A549 (cell line): ENCODE measurements at regions not wholly inside any gene's neighbourhood (a gene's known extent, or its start where the extent isn't known, plus 50 kb on each side); places are given as distances from the start of the nearest gene placed in this dataset.

Experiments
- ATAC-seq, 2 experiments: fragments of 200-7000 bp in 1 of 2; fragments of >200 bp in 1 of 2; cut with Nextera tagmentation in 1 of 2; cut with Tn5 transposase in 1 of 2; 3 replicates each; pipeline versions ENCODE4 v1.8.0 to v1.9.1; 2018 to 2020; ENCODE audit warnings: mild to moderate bottlenecking in 1 of 2, moderate library complexity in 1 of 2
- CTCF ChIA-PET: fragments of 300-600 bp; sonication (Branson Sonifier 250); formaldehyde crosslinking; extraction: SDS; loops from one replicate; lab custom pipeline; 2021; ENCODE audit warnings: antibody characterized with exemption, inconsistent platforms; lab: Yijun Ruan, JAX
- POLR2A ChIA-PET: fragments of 350-600 bp; formaldehyde crosslinking; extraction: SDS; loops from one replicate; lab custom pipeline; 2021; ENCODE audit warnings: antibody characterized with exemption, inconsistent platforms; lab: Yijun Ruan, JAX
- DNase-seq, 2 experiments: peaks; one replicate each; pipeline versions ENCODE4 v3.0.0 to v3.0.0-alpha.2; 2011 to 2016; ENCODE audit warnings: low read depth in 1 of 2, low spot score in 1 of 2
- FAIRE-seq: peaks from 2 replicates; lab custom pipeline; 2011; peaks lifted over from hg19 to GRCh38; lab: Jason Lieb, UNC
- H3K27ac ChIP-seq, 2 experiments: fragments of >200 bp; sonication (Bioruptor Twin); formaldehyde crosslinking; 3 replicates each; pipeline ENCODE4 v1.5.1; 2016 to 2017
- H3K4me1 ChIP-seq: fragments of >200 bp; sonication (Bioruptor Twin); formaldehyde crosslinking; 3 replicates; pipeline ENCODE4 v1.6.1; 2016
- H3K4me2 ChIP-seq: fragments of >200 bp; sonication (Bioruptor Twin); formaldehyde crosslinking; 3 replicates; pipeline ENCODE4 v1.6.1; 2016
- H3K4me3 ChIP-seq: fragments of >200 bp; sonication (Bioruptor Twin); formaldehyde crosslinking; 3 replicates; pipeline ENCODE4 v1.5.1; 2016
- H3K9me3 ChIP-seq: fragments of >200 bp; sonication (Bioruptor Twin); formaldehyde crosslinking; 3 replicates; pipeline ENCODE4 v1.6.1; 2016
- CBX2 ChIP-seq: fragments of 200-600 bp; sonication (generic); IDR thresholded peaks from 2 replicates; pipeline ENCODE4 v1.6.1; 2016; ENCODE audit warnings: low read depth, mild to moderate bottlenecking, borderline replicate concordance
- CBX8 ChIP-seq: fragments of 200-600 bp; sonication (generic); IDR thresholded peaks from 2 replicates; pipeline ENCODE4 v1.6.1; 2016
- CHD4 ChIP-seq: fragments of 200-600 bp; sonication (generic); IDR thresholded peaks from 2 replicates; pipeline ENCODE4 v1.6.1; 2016; ENCODE audit warnings: antibody characterized with exemption, mild to moderate bottlenecking, borderline replicate concordance
- CTCF ChIP-seq: fragments of >200 bp; sonication (Bioruptor Twin); formaldehyde crosslinking; IDR thresholded peaks from 3 replicates; pipeline ENCODE4 v1.5.1; 2016
- EHF ChIP-seq: fragments of 250-450 bp; sonication (Bioruptor Pico); IDR thresholded peaks from 2 replicates; pipeline ENCODE4 v1.5.0; 2020; ENCODE audit warnings: mild to moderate bottlenecking
- EHMT2 ChIP-seq: fragments of 200-600 bp; sonication (generic); IDR thresholded peaks from 2 replicates; pipeline ENCODE4 v1.6.1; 2016; ENCODE audit warnings: antibody characterized with exemption, low read depth, mild to moderate bottlenecking, moderate library complexity
- ESRRA ChIP-seq: fragments of 150-350 bp; IDR thresholded peaks from 2 replicates; pipeline ENCODE4 v1.6.1; 2014; ENCODE audit warnings: mild to moderate bottlenecking, low read length, borderline replicate concordance
- FOSB ChIP-seq: fragments of 250-450 bp; sonication (Bioruptor Pico); IDR thresholded peaks from 2 replicates; pipeline ENCODE4 v1.5.0; 2020; ENCODE audit warnings: mild to moderate bottlenecking, moderate library complexity
- HMGXB4 ChIP-seq: fragments of 250-450 bp; sonication (Bioruptor Pico); IDR thresholded peaks from 2 replicates; pipeline ENCODE4 v1.5.0; 2021; ENCODE audit warnings: mild to moderate bottlenecking, moderate library complexity, borderline replicate concordance
- HOXA7 ChIP-seq: fragments of 250-450 bp; sonication (Bioruptor Pico); IDR thresholded peaks from 2 replicates; pipeline ENCODE4 v1.5.0; 2020; ENCODE audit warnings: mild to moderate bottlenecking, moderate library complexity
- JUNB ChIP-seq: fragments of >200 bp; sonication (Bioruptor Twin); formaldehyde crosslinking; IDR thresholded peaks from 2 replicates; pipeline ENCODE4 v1.6.1; 2016
- MAFK ChIP-seq: fragments of 450-650 bp; IDR thresholded peaks from 2 replicates; pipeline ENCODE4 v1.6.1; 2014; ENCODE audit not compliant: partially characterized antibody
- NPAS2 ChIP-seq: fragments of 250-450 bp; sonication (Bioruptor Pico); IDR thresholded peaks from 2 replicates; pipeline ENCODE4 v1.8.0; 2022; ENCODE audit warnings: mild to moderate bottlenecking, moderate library complexity, borderline replicate concordance
- RAD21 ChIP-seq, 2 experiments: fragments of >200 bp in 1 of 2; sonication (Bioruptor Twin) in 1 of 2; formaldehyde crosslinking in 1 of 2; IDR thresholded peaks in 1 of 2; conservative IDR thresholded peaks in 1 of 2; 2 replicates in 1 of 2; 3 replicates in 1 of 2; pipeline ENCODE4 v1.6.1; 2012 to 2018; ENCODE audit warnings: inconsistent platforms in 1 of 2
- RFX5 ChIP-seq: fragments of 450-650 bp; IDR thresholded peaks from 2 replicates; pipeline ENCODE4 v1.7.1; 2014; ENCODE audit warnings: antibody characterized with exemption, mild to moderate bottlenecking, moderate library complexity
- SMC3 ChIP-seq: fragments of >200 bp; sonication (Bioruptor Twin); formaldehyde crosslinking; IDR thresholded peaks from 3 replicates; pipeline ENCODE4 v1.6.1; 2018; ENCODE audit warnings: inconsistent platforms
- SREBF2 ChIP-seq: fragments of 450-650 bp; IDR thresholded peaks from 2 replicates; pipeline ENCODE4 v1.6.1; 2014; ENCODE audit warnings: mild to moderate bottlenecking, moderate library complexity
- TFCP2L1 ChIP-seq: fragments of 250-450 bp; sonication (Bioruptor Pico); IDR thresholded peaks from 2 replicates; pipeline ENCODE4 v1.5.0; 2021; ENCODE audit warnings: mild to moderate bottlenecking
- USF2 ChIP-seq: fragments of 450-650 bp; IDR thresholded peaks from 2 replicates; pipeline ENCODE4 v1.6.1; 2014; ENCODE audit warnings: antibody characterized with exemption
- WGBS: methylation state at CpG from one replicate; pipeline ENCODE4 v1.1.6; 2017; ENCODE audit errors: missing lambda C conversion rate; 5-methylcytosine and 5-hydroxymethylcytosine counted together
- TF ChIP-seq, protein P1 (sequence below): fragments of 200-600 bp; sonication (generic); IDR thresholded peaks from 2 replicates; pipeline ENCODE4 v1.6.1; 2016; ENCODE audit warnings: antibody characterized with exemption, mild to moderate bottlenecking, moderate library complexity
- TF ChIP-seq, protein P2 (sequence below): fragments of 150-350 bp; IDR thresholded peaks from 2 replicates; pipeline ENCODE4 v1.6.1; 2014; ENCODE audit warnings: low read depth, mild to moderate bottlenecking, low read length

DNA sequence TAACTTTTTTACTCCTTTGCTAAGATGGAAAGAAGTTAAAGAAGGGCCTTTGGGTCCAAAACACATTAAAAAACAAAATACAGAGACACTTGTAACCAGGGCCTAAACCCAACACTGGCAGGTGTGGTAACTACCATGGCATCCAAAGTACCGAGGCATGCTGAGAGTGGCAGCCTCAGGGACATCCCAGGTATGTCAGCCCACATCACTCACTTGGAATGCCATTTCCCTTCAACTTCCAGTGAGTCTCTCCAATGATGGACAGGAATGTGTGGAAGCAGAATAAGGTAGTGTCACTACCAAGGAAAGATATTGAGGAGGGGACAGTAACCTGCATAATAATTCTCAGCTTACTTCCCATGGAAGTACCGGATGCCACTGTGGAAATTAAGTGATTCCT, 79.5 kb upstream of the SCOC start:
- TF ChIP-seq SREBF2 (no peak), ESRRA (no peak), USF2 (no peak), CBX2 (no peak), FOSB (CRISPR knock-in tag) (no peak), SMC3 (no peak), CHD4 (no peak), CTCF (no peak), EHMT2 (no peak), TFCP2L1 (CRISPR knock-in tag) (no peak), HOXA7 (CRISPR knock-in tag) (no peak), NPAS2 (CRISPR knock-in tag) (no peak)
- TF ChIP-seq, protein P1, sequence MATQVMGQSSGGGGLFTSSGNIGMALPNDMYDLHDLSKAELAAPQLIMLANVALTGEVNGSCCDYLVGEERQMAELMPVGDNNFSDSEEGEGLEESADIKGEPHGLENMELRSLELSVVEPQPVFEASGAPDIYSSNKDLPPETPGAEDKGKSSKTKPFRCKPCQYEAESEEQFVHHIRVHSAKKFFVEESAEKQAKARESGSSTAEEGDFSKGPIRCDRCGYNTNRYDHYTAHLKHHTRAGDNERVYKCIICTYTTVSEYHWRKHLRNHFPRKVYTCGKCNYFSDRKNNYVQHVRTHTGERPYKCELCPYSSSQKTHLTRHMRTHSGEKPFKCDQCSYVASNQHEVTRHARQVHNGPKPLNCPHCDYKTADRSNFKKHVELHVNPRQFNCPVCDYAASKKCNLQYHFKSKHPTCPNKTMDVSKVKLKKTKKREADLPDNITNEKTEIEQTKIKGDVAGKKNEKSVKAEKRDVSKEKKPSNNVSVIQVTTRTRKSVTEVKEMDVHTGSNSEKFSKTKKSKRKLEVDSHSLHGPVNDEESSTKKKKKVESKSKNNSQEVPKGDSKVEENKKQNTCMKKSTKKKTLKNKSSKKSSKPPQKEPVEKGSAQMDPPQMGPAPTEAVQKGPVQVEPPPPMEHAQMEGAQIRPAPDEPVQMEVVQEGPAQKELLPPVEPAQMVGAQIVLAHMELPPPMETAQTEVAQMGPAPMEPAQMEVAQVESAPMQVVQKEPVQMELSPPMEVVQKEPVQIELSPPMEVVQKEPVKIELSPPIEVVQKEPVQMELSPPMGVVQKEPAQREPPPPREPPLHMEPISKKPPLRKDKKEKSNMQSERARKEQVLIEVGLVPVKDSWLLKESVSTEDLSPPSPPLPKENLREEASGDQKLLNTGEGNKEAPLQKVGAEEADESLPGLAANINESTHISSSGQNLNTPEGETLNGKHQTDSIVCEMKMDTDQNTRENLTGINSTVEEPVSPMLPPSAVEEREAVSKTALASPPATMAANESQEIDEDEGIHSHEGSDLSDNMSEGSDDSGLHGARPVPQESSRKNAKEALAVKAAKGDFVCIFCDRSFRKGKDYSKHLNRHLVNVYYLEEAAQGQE: no peak
- TF ChIP-seq, protein P2, sequence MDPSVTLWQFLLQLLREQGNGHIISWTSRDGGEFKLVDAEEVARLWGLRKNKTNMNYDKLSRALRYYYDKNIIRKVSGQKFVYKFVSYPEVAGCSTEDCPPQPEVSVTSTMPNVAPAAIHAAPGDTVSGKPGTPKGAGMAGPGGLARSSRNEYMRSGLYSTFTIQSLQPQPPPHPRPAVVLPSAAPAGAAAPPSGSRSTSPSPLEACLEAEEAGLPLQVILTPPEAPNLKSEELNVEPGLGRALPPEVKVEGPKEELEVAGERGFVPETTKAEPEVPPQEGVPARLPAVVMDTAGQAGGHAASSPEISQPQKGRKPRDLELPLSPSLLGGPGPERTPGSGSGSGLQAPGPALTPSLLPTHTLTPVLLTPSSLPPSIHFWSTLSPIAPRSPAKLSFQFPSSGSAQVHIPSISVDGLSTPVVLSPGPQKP: no peak
- ChIA-PET CTCF (no interaction called here), POLR2A (no interaction called here)
- no peak overlapping the region for H3K27ac ChIP-seq
- H3K4me1 ChIP-seq: peaks cover 19% of the 10 kb centered on the region
- WGBS: 75% methylated on average over 2 of the region's 2 CpGs
- FAIRE-seq: no peak
- DNase-seq: no peak
- H3K9me3 ChIP-seq: no peaks in the 10 kb centered on the region
- ATAC-seq: no peak
- H3K4me2 ChIP-seq: no peak overlapping the region
- H3K4me3 ChIP-seq: no peak overlapping the region

DNA sequence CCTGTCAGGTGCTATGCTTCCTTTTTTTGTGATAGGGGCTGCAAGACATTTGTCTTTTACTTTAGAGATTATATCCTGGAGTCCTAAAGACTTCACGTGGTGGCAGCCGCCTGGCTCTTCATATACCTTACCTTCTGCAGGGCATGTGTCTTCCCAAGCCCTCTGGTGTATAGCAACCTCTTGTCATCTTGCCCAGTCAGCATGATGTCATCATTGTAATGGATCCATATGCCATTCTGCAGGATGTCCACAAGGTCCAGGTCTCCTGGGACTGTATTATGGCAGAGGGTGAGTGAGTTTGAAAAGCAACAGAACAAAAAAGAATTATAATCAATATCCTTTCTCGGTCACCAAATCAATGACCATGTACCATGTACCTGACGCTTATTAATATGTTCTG, 82.2 kb upstream of the SCOC start:
- POLR2A ChIA-PET: no interaction called here
- DNase-seq (no peak), ATAC-seq (0 out of 6 replicates have a peak, but pooled peaks of 1 of the 2 experiments have one; percentile 23), FAIRE-seq (no peak)
- H3K4me1 ChIP-seq: peaks cover 4% of the 10 kb centered on the region; the same call in 2 of the 3 replicates
- CTCF ChIA-PET: no interaction called here
- H3K4me2 ChIP-seq: no peak overlapping the region
- no peak for TF ChIP-seq EHF
- peak; percentile 26 for TF ChIP-seq MAFK
- H3K27ac ChIP-seq: no peak overlapping the region
- WGBS: 67% methylated on average over 4 of the region's 4 CpGs
- no peaks in the 10 kb centered on the region for H3K9me3 ChIP-seq
- no peak overlapping the region for H3K4me3 ChIP-seq

DNA sequence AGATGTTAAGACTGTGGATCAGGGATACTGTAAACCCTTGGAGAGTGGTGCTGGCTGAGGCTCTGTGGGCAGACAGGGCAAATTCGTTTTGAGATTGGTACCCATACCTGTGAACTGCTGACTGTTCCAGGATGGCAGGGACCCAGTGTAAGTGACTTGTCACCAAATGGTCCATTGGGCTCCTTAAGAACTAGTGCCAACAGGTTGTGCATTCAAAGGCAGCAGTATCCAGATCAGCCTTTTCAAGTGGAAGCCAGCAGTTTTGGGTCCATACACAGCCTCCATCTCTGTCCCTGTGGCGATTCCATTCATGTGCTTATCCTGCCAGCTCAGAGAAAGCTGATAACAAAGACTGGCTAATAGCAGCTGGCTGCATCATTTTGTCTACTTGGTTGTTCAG, 84.0 kb upstream of the SCOC start:
- Histone ChIP-seq H3K4me2 (no peak overlapping the region), H3K9me3 (no peaks in the 10 kb centered on the region), H3K4me3 (no peak overlapping the region), H3K27ac (no peak overlapping the region), H3K4me1 (no peaks in the 10 kb centered on the region)
- TF ChIP-seq RFX5 (no peak), CBX8 (no peak), EHF (no peak), RAD21 (conservative IDR thresholded peaks at IDR 0.05 in 1 of 2, IDR thresholded peaks at IDR 0.05 in 1 of 2) (no peak), JUNB (no peak), HMGXB4 (no peak)
- ChIA-PET POLR2A (no interaction called here), CTCF (no interaction called here)
- 28% methylated on average over 2 of the region's 2 CpGs for WGBS
- DNase-seq: no peak
- 0 out of 6 replicates have a peak, but pooled peaks of 1 of the 2 experiments have one; percentile 30 for ATAC-seq
- no peak for FAIRE-seq
